IMR-90 (cell line): ENCODE measurements at regions not wholly inside any gene's neighbourhood (a gene's known extent, or its start where the extent isn't known, plus 50 kb on each side); places are given as distances from the start of the nearest gene placed in this dataset.
"Not testable (repeated sequence)": the region's sequence is repeated elsewhere in the genome, so short reads cannot be mapped to it uniquely, and the experiment has no call there.

Experiments used
- ATAC-seq: fragments of 200-7000 bp; cut with Tn5 transposase; 2 replicates; pipeline ENCODE4 v1.9.1; 2020; ENCODE audit warnings: low read depth, mild to moderate bottlenecking, moderate library complexity
- BruUV-seq: library from RNA; stranded (reverse); fragments of 400-500 nt; replicated peaks from 2 replicates; lab custom pipeline; 2021; lab: Mats Ljungman, UMichigan
- CTCF ChIA-PET: fragments of 300-600 bp; formaldehyde crosslinking; extraction: SDS; loops from one replicate; lab custom pipeline; 2021; ENCODE audit warnings: antibody characterized with exemption; lab: Yijun Ruan, JAX
- POLR2A ChIA-PET: fragments of 300-600 bp; sonication (Branson Sonifier 250); formaldehyde crosslinking; loops from one replicate; lab custom pipeline; 2022; ENCODE audit warnings: antibody characterized with exemption; ENCODE audit not compliant: unreplicated experiment; lab: Charles Lee
- DNase-seq: peaks from one replicate; pipeline ENCODE4 v3.0.0; 2013
- H2AFZ ChIP-seq: replicated peaks from 2 replicates; pipeline ENCODE3; 2013; ENCODE audit warnings: low read length, mild to moderate bottlenecking; ENCODE audit not compliant: poor library complexity
- H2AK5ac ChIP-seq: 2 replicates; pipeline ENCODE4 v1.6.1; 2013; ENCODE audit warnings: low read depth, low read length, inconsistent platforms
- H2AK9ac ChIP-seq: replicated peaks from 2 replicates; pipeline ENCODE3; 2013; ENCODE audit warnings: mild to moderate bottlenecking, low read depth, low read length, moderate library complexity; ENCODE audit not compliant: poor library complexity
- H2BK120ac ChIP-seq: 2 replicates; pipeline ENCODE4 v1.6.1; 2013; ENCODE audit warnings: low read depth, low read length, inconsistent platforms
- H2BK15ac ChIP-seq: 3 replicates; pipeline ENCODE4 v1.6.1; 2013; ENCODE audit warnings: low read depth, low read length, inconsistent platforms
- H2BK20ac ChIP-seq: 2 replicates; pipeline ENCODE4 v1.6.1; 2013; ENCODE audit warnings: low read depth, mild to moderate bottlenecking, inconsistent platforms, low read length, moderate library complexity
- H2BK5ac ChIP-seq: 2 replicates; pipeline ENCODE4 v1.6.1; 2013; ENCODE audit warnings: mild to moderate bottlenecking, low read depth, low read length, inconsistent platforms; ENCODE audit not compliant: poor library complexity, severe bottlenecking
- H3K14ac ChIP-seq: replicated peaks from 2 replicates; pipeline ENCODE4 v1.6.1; 2013; ENCODE audit warnings: low read depth, low read length, inconsistent platforms
- H3K18ac ChIP-seq: 2 replicates; pipeline ENCODE4 v1.6.1; 2013; ENCODE audit warnings: low read depth, low read length, control low read depth
- H3K23ac ChIP-seq: 2 replicates; pipeline ENCODE4 v1.6.1; 2013; ENCODE audit warnings: low read depth, low read length, inconsistent platforms
- H3K27ac ChIP-seq: 2 replicates; pipeline ENCODE4 v1.5.1; 2013; ENCODE audit warnings: mild to moderate bottlenecking, control low read depth, low read length; ENCODE audit not compliant: insufficient read depth
- H3K27me3 ChIP-seq: 2 replicates; pipeline ENCODE4 v1.6.1; 2013; ENCODE audit warnings: low read length; ENCODE audit not compliant: control insufficient read depth, insufficient read depth
- H3K36me3 ChIP-seq: 2 replicates; pipeline ENCODE4 v1.6.1; 2013; ENCODE audit warnings: low read length, mixed read lengths; ENCODE audit not compliant: control insufficient read depth, insufficient read depth
- H3K4ac ChIP-seq: 2 replicates; pipeline ENCODE4 v1.6.1; 2013; ENCODE audit warnings: low read depth, low read length, inconsistent platforms
- H3K4me1 ChIP-seq: 2 replicates; pipeline ENCODE4 v1.6.1; 2013; ENCODE audit warnings: low read length, mixed read lengths; ENCODE audit not compliant: control insufficient read depth, insufficient read depth
- H3K4me2 ChIP-seq: 2 replicates; pipeline ENCODE4 v1.6.1; 2013; ENCODE audit warnings: low read depth, mild to moderate bottlenecking, control low read depth, low read length, moderate library complexity
- H3K4me3 ChIP-seq: 2 replicates; pipeline ENCODE4 v1.5.1; 2013; ENCODE audit warnings: low read depth, mild to moderate bottlenecking, control low read depth, low read length, moderate library complexity; ENCODE audit not compliant: insufficient read depth
- H3K56ac ChIP-seq: 2 replicates; pipeline ENCODE4 v1.6.1; 2013; ENCODE audit warnings: low read length, inconsistent platforms; ENCODE audit not compliant: insufficient read depth; ENCODE audit errors: extremely low read depth
- H3K79me1 ChIP-seq, 2 experiments: 2 replicates each; pipeline ENCODE4 v1.6.1; 2013; ENCODE audit warnings: low read length in 2 of 2, inconsistent platforms in 1 of 2, low read depth in 1 of 2
- H3K9ac ChIP-seq: 2 replicates; pipeline ENCODE4 v1.6.1; 2013; ENCODE audit warnings: low read depth, low read length, control low read depth
- H3K9me1 ChIP-seq: 2 replicates; pipeline ENCODE4 v1.6.1; 2013; ENCODE audit warnings: low read length, inconsistent platforms; ENCODE audit not compliant: insufficient read depth
- H3K9me3 ChIP-seq: 2 replicates; pipeline ENCODE4 v1.6.1; 2013; ENCODE audit warnings: low read length; ENCODE audit not compliant: control insufficient read depth, insufficient read depth
- H4K20me1 ChIP-seq: 2 replicates; pipeline ENCODE4 v1.6.1; 2013; ENCODE audit warnings: low read length, inconsistent platforms; ENCODE audit not compliant: insufficient read depth
- H4K5ac ChIP-seq: 2 replicates; pipeline ENCODE4 v1.6.1; 2013; ENCODE audit warnings: mild to moderate bottlenecking, low read depth, low read length, control low read depth
- H4K8ac ChIP-seq, 2 experiments: 2 replicates each; pipeline ENCODE4 v1.6.1; 2013; ENCODE audit warnings: low read depth in 2 of 2, low read length in 2 of 2, control low read depth in 1 of 2, inconsistent platforms in 1 of 2
- H4K91ac ChIP-seq: 2 replicates; pipeline ENCODE4 v1.6.1; 2013; ENCODE audit warnings: low read depth, low read length, inconsistent platforms; ENCODE audit not compliant: insufficient read depth
- WGBS, 2 experiments: methylation state at CpG; one replicate each; pipeline versions ENCODE4 v1.1.5 to v1.1.7; 2013; ENCODE audit warnings: missing lambda C conversion rate in 2 of 2; ENCODE audit not compliant: insufficient read length in 1 of 2; ENCODE audit errors: extremely low coverage in 2 of 2; 5-methylcytosine and 5-hydroxymethylcytosine counted together
- dilution Hi-C: fragments of 300-500 bp; cut with HindIII; formaldehyde crosslinking; loops from one replicate; pipeline ENCODE4 v1.14.3; 2018; ENCODE audit warnings: low sequenced_read_pairs; ENCODE audit not compliant: unreplicated experiment
- in situ Hi-C: fragments of 300-500 bp; cut with MboI; formaldehyde crosslinking; loops from 3 replicates; pipeline ENCODE4 v1.14.3; 2019; ENCODE audit warnings: low sequenced_read_pairs, inconsistent platforms, mixed read lengths
- intact Hi-C: fragments of 100-400 bp; cut with micrococcal nuclease; formaldehyde crosslinking; loops from 2 replicates; pipeline ENCODE4 v1.10.0; 2022

DNA sequence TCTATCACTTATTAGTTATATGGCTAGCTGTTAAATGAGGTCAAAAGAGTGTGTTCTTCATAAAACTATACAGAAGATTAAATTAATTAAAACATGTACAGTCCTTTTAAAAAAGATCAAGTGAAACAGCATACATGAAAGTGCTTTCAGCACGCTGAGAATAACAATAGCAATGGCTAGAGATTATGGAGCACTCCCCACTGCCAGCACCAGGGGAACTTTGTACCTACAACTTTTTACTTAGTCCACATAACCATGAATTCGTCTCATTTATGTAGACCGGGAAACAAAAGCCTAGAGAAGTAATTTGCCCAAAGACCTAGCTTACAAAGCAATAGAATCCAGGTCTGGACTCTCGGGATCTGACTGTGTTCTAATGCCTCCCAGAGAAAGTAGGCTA is 136.5 kb upstream of the PLGLB2 start:
- H3K4me2 ChIP-seq, ATAC-seq, H4K20me1 ChIP-seq, H3K36me3 ChIP-seq, H2BK20ac ChIP-seq, H2BK15ac ChIP-seq, H3K4ac ChIP-seq, BruUV-seq, H4K8ac ChIP-seq, POLR2A ChIA-PET, CTCF ChIA-PET, H3K4me3 ChIP-seq, intact Hi-C loops, H3K18ac ChIP-seq, H2BK5ac ChIP-seq, H3K9me3 ChIP-seq, H3K14ac ChIP-seq, H3K9me1 ChIP-seq, dilution Hi-C loops, H2BK120ac ChIP-seq, H3K23ac ChIP-seq, H3K27ac ChIP-seq, H3K56ac ChIP-seq, H4K5ac ChIP-seq, in situ Hi-C loops, H2AFZ ChIP-seq, H2AK9ac ChIP-seq, H3K4me1 ChIP-seq, H3K9ac ChIP-seq, H3K27me3 ChIP-seq, H4K91ac ChIP-seq, H2AK5ac ChIP-seq, DNase-seq, H3K79me1 ChIP-seq: not testable (repeated sequence)
- no CpG with 5 or more reads among the region's 4 CpGs for WGBS, 2 experiments

DNA sequence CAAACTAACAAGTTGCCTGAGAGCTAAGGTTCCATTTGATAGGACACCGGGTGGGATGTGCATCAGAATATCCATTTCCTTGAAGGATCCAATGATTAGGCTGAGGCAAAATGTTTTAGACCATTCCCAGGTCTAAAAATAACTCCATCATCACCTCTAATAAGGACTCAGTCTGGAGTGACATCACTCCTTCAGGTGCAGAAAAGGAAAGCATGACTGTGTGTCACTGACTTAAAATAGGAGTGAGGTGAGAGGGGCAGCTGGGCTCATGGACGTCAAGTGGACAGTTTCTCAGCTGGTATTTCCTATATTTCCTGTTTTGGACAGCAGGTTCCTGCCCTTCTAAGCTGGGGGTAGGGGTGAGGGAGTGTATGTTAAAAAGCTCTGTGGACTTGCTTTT is 135.9 kb upstream of the PLGLB2 start:
- H3K4me2 ChIP-seq, H2BK5ac ChIP-seq, H4K20me1 ChIP-seq, ATAC-seq, H2AK5ac ChIP-seq, H3K36me3 ChIP-seq, H3K9me1 ChIP-seq, H2AFZ ChIP-seq, DNase-seq, H3K56ac ChIP-seq, H3K14ac ChIP-seq, H2BK15ac ChIP-seq, in situ Hi-C loops, H2AK9ac ChIP-seq, H3K4ac ChIP-seq, H2BK120ac ChIP-seq, H3K18ac ChIP-seq, H3K23ac ChIP-seq, dilution Hi-C loops, H2BK20ac ChIP-seq, H3K9me3 ChIP-seq, H3K4me1 ChIP-seq, H3K9ac ChIP-seq, H3K27me3 ChIP-seq, POLR2A ChIA-PET, intact Hi-C loops, BruUV-seq, H3K4me3 ChIP-seq, H4K8ac ChIP-seq, CTCF ChIA-PET, H4K91ac ChIP-seq, H3K27ac ChIP-seq, H4K5ac ChIP-seq, H3K79me1 ChIP-seq: not testable (repeated sequence)
- no CpG with 5 or more reads among the region's 2 CpGs for WGBS, 2 experiments
